HepG2 (cell line): ENCODE measurements at regions not wholly inside any gene's neighbourhood (a gene's known extent, or its start where the extent isn't known, plus 50 kb on each side); places are given as distances from the start of the nearest gene placed in this dataset.

Experiments
- ATAC-seq: fragments of 200-7000 bp; cut with Tn5 transposase; 3 replicates; pipeline ENCODE4 v1.9.1; 2020; ENCODE audit warnings: mild to moderate bottlenecking, moderate library complexity
- BruUV-seq: library from RNA; stranded (reverse); fragments of 400-500 nt; replicated peaks from 2 replicates; lab custom pipeline; 2021; lab: Mats Ljungman, UMichigan
- CTCF ChIA-PET: fragments of 300-600 bp; formaldehyde crosslinking; extraction: SDS; loops from one replicate; lab custom pipeline; 2021; ENCODE audit warnings: low total read pairs, inconsistent platforms, low intra/inter-chr PET ratio; lab: Yijun Ruan, JAX
- POLR2A ChIA-PET: fragments of 350-600 bp; sonication (Branson Sonifier 250); formaldehyde crosslinking; loops from one replicate; lab custom pipeline; 2020; ENCODE audit warnings: antibody characterized with exemption, inconsistent platforms; lab: Yijun Ruan, JAX
- DNase-seq: peaks from one replicate; pipeline ENCODE4 v3.0.0-alpha.2; 2015; ENCODE audit warnings: low spot score
- FAIRE-seq: peaks from 3 replicates; lab custom pipeline; 2011; peaks lifted over from hg19 to GRCh38; lab: Jason Lieb, UNC
- H2AFZ ChIP-seq: one replicate; pipeline ENCODE4 v1.6.1; 2011; ENCODE audit warnings: low read length, inconsistent platforms
- H3K27ac ChIP-seq: fragments of 300-600 bp; 3 replicates; pipeline ENCODE4 v1.8.0; 2011; ENCODE audit warnings: mixed run types, mild to moderate bottlenecking, mixed read lengths, low read length, inconsistent platforms; ENCODE audit not compliant: insufficient read depth; ENCODE audit errors: extremely low read length
- H3K27me3 ChIP-seq, 2 experiments: fragments of 200-600 bp in 1 of 2; 2 replicates in 1 of 2; 3 replicates in 1 of 2; pipeline versions ENCODE4 v1.6.0 to v1.8.0; 2011; ENCODE audit warnings: low read length in 2 of 2, mild to moderate bottlenecking in 2 of 2, moderate library complexity in 2 of 2, inconsistent platforms in 1 of 2; ENCODE audit not compliant: insufficient read depth in 2 of 2, control insufficient read depth in 1 of 2
- H3K36me3 ChIP-seq, 2 experiments: fragments of 200-600 bp in 1 of 2; replicated peaks in 1 of 2; 2 replicates in 1 of 2; 3 replicates in 1 of 2; pipeline versions ENCODE4 v1.5.1 to v1.8.0; 2011; ENCODE audit warnings: low read length in 2 of 2, inconsistent platforms in 1 of 2; ENCODE audit not compliant: insufficient read depth in 2 of 2, control insufficient read depth in 1 of 2
- H3K4me1 ChIP-seq: 2 replicates; pipeline ENCODE4 v1.5.1; 2012; ENCODE audit warnings: low read length, inconsistent platforms; ENCODE audit not compliant: insufficient read depth
- H3K4me2 ChIP-seq: 2 replicates; pipeline ENCODE4 v1.6.0; 2011; ENCODE audit warnings: low read depth, low read length, inconsistent platforms
- H3K4me3 ChIP-seq, 3 experiments: fragments of 200-600 bp in 1 of 3; sonication (generic), shearing (Covaris generic) in 1 of 3; replicated peaks in 1 of 3; 2 replicates each; pipeline ENCODE4 v1.5.1; 2011 to 2016; ENCODE audit warnings: low read length in 3 of 3, inconsistent platforms in 2 of 3, low read depth in 2 of 3, mild to moderate bottlenecking in 2 of 3, control low read depth in 1 of 3, mixed read lengths in 1 of 3; ENCODE audit not compliant: insufficient read depth in 1 of 3
- H3K79me2 ChIP-seq: one replicate; pipeline ENCODE4 v1.6.1; 2011; ENCODE audit warnings: low read length, inconsistent platforms; ENCODE audit not compliant: insufficient read depth
- H3K9ac ChIP-seq: 2 replicates; pipeline ENCODE4 v1.6.0; 2011; ENCODE audit warnings: mild to moderate bottlenecking, low read depth, low read length, inconsistent platforms; ENCODE audit not compliant: insufficient read depth
- H3K9me3 ChIP-seq: 2 replicates; pipeline ENCODE4 v1.5.1; 2012; ENCODE audit warnings: mild to moderate bottlenecking, low read length
- H4K20me1 ChIP-seq: 2 replicates; pipeline ENCODE4 v1.6.0; 2011; ENCODE audit warnings: inconsistent platforms, mild to moderate bottlenecking, low read length, moderate library complexity; ENCODE audit not compliant: insufficient read depth
- HNRNPK ChIP-seq: fragments of 200-400 bp; formaldehyde crosslinking; IDR thresholded peaks from 2 replicates; pipeline ENCODE4 v1.6.1; 2018; ENCODE audit warnings: low read length, low read depth, moderate library complexity, mild to moderate bottlenecking; ENCODE audit not compliant: poor library complexity, severe bottlenecking
- HOXA3 ChIP-seq: sonication (generic); formaldehyde crosslinking; IDR thresholded peaks from 2 replicates; pipeline ENCODE4 v1.5.0; 2020; ENCODE audit warnings: missing genetic modification reagents
- MAFK ChIP-seq, 2 experiments: IDR thresholded peaks in 1 of 2; conservative IDR thresholded peaks in 1 of 2; 2 replicates each; pipeline ENCODE4 v1.6.1; 2011; ENCODE audit warnings: improper control_type of control experiment in 2 of 2, low read length in 2 of 2
- SNRNP70 ChIP-seq: fragments of 200-400 bp; formaldehyde crosslinking; IDR thresholded peaks from 2 replicates; pipeline ENCODE4 v1.6.1; 2017; ENCODE audit warnings: mild to moderate bottlenecking, low read depth, low read length, moderate library complexity
- TCF7 ChIP-seq: sonication (generic); IDR thresholded peaks from 2 replicates; pipeline ENCODE4 v1.6.1; 2016; ENCODE audit warnings: antibody characterized with exemption, low read depth
- ZFY ChIP-seq: sonication (generic); formaldehyde crosslinking; IDR thresholded peaks from 2 replicates; pipeline ENCODE4 v1.4.0; 2020; ENCODE audit warnings: missing genetic modification reagents
- ZNF329 ChIP-seq: sonication (generic); formaldehyde crosslinking; IDR thresholded peaks from 2 replicates; pipeline ENCODE4 v1.9.0; 2021; ENCODE audit warnings: low read depth, mild to moderate bottlenecking, missing genetic modification reagents
- ZNF639 ChIP-seq: conservative IDR thresholded peaks from 2 replicates; pipeline ENCODE4 v1.6.1; 2018; ENCODE audit warnings: missing genetic modification reagents
- WGBS: methylation state at CpG from one replicate; pipeline ENCODE4 v1.1.6; 2017; ENCODE audit warnings: low lambda C conversion rate; 5-methylcytosine and 5-hydroxymethylcytosine counted together
- in situ Hi-C: cut with HindIII; loops from 2 replicates; pipeline ENCODE4 v1.10.0; 2017; ENCODE audit warnings: low pct_unique_long_range_greater_than_20kb; ENCODE audit not compliant: extremely low pct_ligation_motif_present
- intact Hi-C: fragments of 100-400 bp; cut with micrococcal nuclease; formaldehyde crosslinking; loops from one replicate; pipeline ENCODE4 v1.10.0; 2022; ENCODE audit not compliant: unreplicated experiment

DNA sequence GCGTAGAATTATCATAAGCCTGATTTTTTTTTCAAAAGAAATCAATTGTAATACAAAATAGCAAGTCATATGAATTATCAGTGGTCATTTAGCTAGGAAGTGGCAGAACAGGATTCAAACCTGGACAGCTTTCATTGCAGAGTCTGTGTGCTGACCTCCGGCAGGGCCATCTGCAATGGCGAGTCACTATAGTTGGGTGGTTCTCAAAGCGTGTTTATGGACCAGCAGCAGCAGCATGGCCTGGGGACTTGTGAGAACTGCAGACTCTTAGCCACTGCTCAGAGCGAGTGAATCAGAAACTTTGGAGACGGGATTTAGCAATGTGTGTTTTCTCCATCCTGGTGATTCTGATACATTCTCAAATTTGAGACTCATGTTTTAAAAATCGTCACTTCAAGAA, 202.3 kb upstream of the SUCLG2 start (continued):
- TF ChIP-seq ZNF639 (no peak), TCF7 (no peak), SNRNP70 (no peak), ZFY (CRISPR knock-in tag) (no peak)

DNA sequence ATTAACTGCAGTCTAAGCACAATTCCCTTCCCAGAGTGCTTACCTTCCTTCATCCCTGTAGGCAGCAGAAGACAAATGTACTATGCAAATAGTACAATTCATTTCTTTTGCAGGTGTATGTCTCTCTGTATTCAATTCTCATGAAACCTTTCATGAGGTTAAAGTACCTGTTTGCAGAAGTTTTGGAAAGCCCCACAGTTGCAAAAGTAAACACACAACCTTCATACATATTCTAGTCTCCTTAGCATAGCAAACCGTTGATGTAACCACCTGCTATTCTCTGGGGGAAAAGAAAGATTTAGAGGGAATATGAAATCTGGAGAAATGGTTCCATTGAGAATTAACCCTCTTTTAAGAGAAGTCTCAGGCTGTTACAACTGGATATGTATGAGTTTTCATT, 200.3 kb upstream of the SUCLG2 start:
- no peak for FAIRE-seq
- no peak for ATAC-seq
- Histone ChIP-seq H3K4me2 (no peak overlapping the region), H3K79me2 (no peaks in the 10 kb centered on the region), H3K36me3 (no peaks in the 10 kb centered on the region), H3K27me3 (no peaks in the 10 kb centered on the region), H3K4me3 (no peak overlapping the region), H3K27ac (no peak overlapping the region), H3K9me3 (no peaks in the 10 kb centered on the region), H3K9ac (no peak overlapping the region), H3K4me1 (no peaks in the 10 kb centered on the region), H4K20me1 (no peaks in the 10 kb centered on the region), H2AFZ (no peak overlapping the region)
- WGBS = 5% methylated on average over 1 of the region's 1 CpG
- TF ChIP-seq ZNF329 (CRISPR knock-in tag) (no peak), MAFK (conservative IDR thresholded peaks at IDR 0.05 in 1 of 2, IDR thresholded peaks at IDR 0.05 in 1 of 2; ENCODE audit: low read length in 2 of 2) (0 out of 4 replicates have a peak, but pooled peaks of 1 of the 2 experiments have one; percentile 11)
- ChIA-PET CTCF (no interaction called here), POLR2A (no interaction called here)
- in situ Hi-C loops = loop anchor here (25.0 kb wide), 1 partner anchor 742 kb away; no protein-coding TSS in a partner anchor
- peak; percentile 3 for DNase-seq
- BruUV-seq = no TSS peak
- intact Hi-C loops = no loop called here

GRCh38 chr3:67853520-67853919, 199.1 kb upstream of the SUCLG2 start:
- Histone ChIP-seq H3K27ac (no peak overlapping the region), H3K79me2 (no peaks in the 10 kb centered on the region), H3K4me2 (no peak overlapping the region), H3K4me3 (no peak overlapping the region), H3K27me3 (no peaks in the 10 kb centered on the region), H3K4me1 (no peaks in the 10 kb centered on the region), H3K9me3 (no peaks in the 10 kb centered on the region), H4K20me1 (no peaks in the 10 kb centered on the region), H3K9ac (no peak overlapping the region), H2AFZ (no peak overlapping the region), H3K36me3 (no peaks in the 10 kb centered on the region)
- WGBS = 33% methylated on average over 2 of the region's 2 CpGs
- no peak for DNase-seq
- intact Hi-C loops = no loop called here
- no peak for FAIRE-seq
- BruUV-seq = no TSS peak
- in situ Hi-C loops = loop anchor here (25.0 kb wide), 1 partner anchor 741 kb away; no protein-coding TSS in a partner anchor
- no peak for ATAC-seq
- TF ChIP-seq HNRNPK = no peak
- no peak for TF ChIP-seq HOXA3
- ChIA-PET CTCF (no interaction called here), POLR2A (no interaction called here)
